ENCODE measurements at regions not wholly inside any gene's neighbourhood (a gene's known extent, or its start where the extent isn't known, plus 50 kb on each side); places are given as distances from the start of the nearest gene placed in this dataset.
A peak's percentile ranks its signal among the peaks of the same experiment; 100 is the strongest.
"Not testable (repeated sequence)": the region's sequence is repeated elsewhere in the genome, so short reads cannot be mapped to it uniquely, and the experiment has no call there.

GRCh38 chr5:38789134-38789533 is 56.7 kb upstream of the OSMR start:
- DNase-seq (ENCODE audit: low read depth in 2 of 2) = no peak

DNA sequence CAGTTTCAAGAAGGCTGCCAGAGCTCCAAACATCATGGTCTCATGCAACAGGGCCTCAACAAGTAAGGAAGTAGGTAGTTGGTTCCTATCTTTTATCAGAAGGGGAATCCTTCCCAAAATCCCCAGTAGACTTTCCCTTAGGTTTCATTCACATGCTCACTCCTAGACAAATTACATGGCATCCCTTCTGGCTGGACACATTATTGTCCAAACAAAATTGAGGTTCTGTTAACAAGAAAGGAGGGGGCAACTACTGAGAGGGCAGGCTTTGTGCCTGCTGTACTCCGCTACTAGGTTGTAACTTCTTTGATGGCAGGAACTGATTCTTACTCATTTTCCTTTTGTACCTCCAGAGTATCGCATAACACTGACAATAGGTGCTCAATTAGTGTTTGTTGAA is 56.0 kb upstream of the OSMR start:
- DNase-seq (ENCODE audit: low read depth in 2 of 2) = no peak

DNA sequence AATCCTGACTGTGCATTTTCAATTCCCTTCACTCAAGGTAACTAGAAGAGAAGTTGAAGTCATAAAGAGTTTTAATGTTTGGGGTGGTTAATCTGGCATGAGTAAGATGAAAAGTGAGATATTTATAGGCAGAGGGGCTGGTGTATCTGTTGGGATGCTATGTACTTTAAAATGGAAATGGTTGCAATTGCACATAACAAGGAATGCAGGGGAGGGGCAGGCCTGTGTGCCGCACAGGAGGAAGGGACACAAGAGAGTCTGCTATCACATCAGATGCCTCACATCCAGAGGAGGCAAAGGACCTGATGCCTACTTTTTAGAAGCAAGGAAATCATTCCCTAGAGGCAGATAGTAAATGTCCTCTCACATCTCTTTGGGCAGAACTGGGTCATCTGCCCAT is 55.5 kb upstream of the OSMR start:
- DNase-seq (ENCODE audit: low read depth in 2 of 2) = no peak

GRCh38 chr5:38790891-38791290 is 54.9 kb upstream of the OSMR start:
- DNase-seq (ENCODE audit: low read depth in 2 of 2) = no peak

GRCh38 chr5:38793099-38793498 is 52.7 kb upstream of the OSMR start:
- DNase-seq (ENCODE audit: low read depth in 2 of 2) = no peak

GRCh38 chr5:38794037-38794436 is 51.8 kb upstream of the OSMR start:
- DNase-seq (ENCODE audit: low read depth in 2 of 2) = not testable (repeated sequence)

DNA sequence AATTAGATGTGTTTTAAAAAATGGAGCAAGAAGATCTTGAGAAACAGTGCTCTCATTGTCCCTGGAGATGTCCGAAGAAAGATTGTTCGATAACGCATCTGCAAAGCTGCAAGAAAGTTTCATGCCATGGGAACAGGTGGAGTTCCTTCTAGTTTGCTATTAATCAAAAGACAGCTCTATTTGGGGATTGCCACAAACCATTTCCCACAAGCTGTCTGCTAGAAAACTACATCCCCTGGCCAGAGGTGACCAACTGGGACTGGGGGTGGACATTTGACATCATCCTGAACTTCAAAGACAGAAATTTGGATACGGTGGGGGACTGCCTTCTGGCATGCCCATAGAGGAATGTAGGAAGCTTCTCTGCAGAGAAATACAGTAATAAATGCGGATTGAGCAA is 50.8 kb upstream of the OSMR start:
- DNase-seq (ENCODE audit: low read depth in 2 of 2) = no peak

GRCh38 chr5:38795986-38796741 is 49.6 kb upstream of the OSMR start:
- DNase-seq (ENCODE audit: low read depth in 2 of 2) = peak; percentile 33 to 73
